ENCODE measurements at regions not wholly inside any gene's neighbourhood (a gene's known extent, or its start where the extent isn't known, plus 50 kb on each side); places are given as distances from the start of the nearest gene placed in this dataset.
"Not testable (repeated sequence)": the region's sequence is repeated elsewhere in the genome, so short reads cannot be mapped to it uniquely, and the experiment has no call there.

DNA sequence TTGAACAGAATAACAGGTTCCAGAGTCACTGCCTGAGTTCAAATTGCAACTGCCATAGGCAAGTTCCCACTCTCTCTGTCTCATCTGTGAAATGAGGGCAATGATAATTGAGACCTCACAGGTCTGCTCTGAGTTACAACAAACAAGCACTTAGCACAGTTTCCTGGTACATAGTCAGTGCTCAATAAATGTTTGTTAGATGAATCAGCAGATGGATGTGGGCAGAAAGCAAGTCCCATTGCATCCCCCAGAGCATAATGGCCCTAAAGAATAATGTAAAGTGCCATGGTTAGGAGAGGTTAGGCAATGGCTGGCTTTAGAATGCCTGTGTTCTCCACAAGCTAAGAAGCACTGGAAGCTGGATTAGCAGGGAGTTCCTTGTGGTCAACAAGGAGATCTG lies 136.5 kb upstream of the LARP1 start:
- no peak for DNase-seq

- DNase-seq = no peak
Measured at GRCh38 chr5:154614595-154614994, 136.6 kb upstream of the HAND1 start.

- no peak for DNase-seq
Measured at GRCh38 chr5:154614125-154614524, 136.1 kb upstream of the HAND1 start.

DNA sequence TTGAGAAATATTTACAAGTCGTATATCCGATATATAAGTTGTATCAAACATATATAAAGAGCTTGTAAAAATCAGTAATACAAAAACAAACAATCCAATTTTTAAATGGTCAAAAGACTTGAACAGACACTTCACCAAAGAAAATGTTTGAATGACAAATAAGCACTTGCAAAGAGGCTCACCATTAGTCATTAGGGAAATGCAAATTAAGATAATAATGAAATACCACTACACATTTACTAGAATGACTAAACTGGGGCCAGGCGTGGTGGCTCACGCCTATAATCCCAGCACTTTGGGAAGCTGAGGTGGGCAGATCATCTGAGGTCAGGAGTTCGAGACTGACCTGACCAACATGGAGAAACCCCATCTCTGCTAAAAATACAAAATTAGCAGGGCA lies 134.6 kb upstream of the HAND1 start:
- DNase-seq = no peak

GRCh38 chr5:154611341-154611767 lies 133.3 kb upstream of the HAND1 start:
- DNase-seq = no peak

DNA sequence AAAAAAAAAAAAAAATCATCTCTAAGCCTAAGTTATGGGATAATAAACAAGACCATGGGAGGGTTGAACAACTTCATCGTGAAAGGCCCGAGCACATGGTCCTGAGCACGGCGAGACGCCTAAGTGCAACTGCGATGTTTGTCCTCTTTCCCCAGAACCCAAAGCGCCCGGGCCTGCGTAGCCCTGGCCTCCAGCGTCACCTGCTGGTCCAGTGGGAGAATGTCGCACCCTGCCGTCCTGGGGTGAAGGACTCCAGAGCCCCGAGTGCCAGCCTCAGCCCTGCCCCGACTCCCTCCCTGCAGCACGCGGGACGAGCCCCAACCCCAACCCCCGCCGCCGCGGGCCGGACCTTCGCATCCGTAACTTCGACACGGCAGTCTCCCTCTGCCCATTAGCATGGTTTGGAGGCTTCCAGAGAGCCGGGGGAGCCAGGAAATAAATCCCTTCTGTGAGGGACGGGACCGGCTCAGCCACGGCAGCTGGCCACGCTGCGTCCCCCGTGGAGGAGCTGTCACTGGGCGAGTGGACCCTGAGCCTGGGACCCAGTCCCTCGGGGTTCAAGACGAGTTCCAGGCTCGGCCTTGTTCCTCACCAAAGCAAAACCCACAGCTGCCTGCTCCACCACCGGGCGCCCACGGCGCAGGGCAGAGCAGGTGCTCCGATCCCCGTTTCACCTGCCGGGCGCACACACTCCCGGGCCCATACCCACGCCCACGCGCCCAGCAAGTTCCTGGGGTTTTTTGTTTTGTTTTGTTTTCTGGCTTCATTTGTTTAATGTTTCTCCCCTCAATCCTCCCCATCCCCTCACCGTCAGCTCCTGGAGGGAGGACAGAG lies 132.5 kb upstream of the HAND1 start:
- DNase-seq = peak; percentile 83

GRCh38 chr5:154609251-154609650 lies 131.2 kb upstream of the HAND1 start:
- no peak for DNase-seq

DNA sequence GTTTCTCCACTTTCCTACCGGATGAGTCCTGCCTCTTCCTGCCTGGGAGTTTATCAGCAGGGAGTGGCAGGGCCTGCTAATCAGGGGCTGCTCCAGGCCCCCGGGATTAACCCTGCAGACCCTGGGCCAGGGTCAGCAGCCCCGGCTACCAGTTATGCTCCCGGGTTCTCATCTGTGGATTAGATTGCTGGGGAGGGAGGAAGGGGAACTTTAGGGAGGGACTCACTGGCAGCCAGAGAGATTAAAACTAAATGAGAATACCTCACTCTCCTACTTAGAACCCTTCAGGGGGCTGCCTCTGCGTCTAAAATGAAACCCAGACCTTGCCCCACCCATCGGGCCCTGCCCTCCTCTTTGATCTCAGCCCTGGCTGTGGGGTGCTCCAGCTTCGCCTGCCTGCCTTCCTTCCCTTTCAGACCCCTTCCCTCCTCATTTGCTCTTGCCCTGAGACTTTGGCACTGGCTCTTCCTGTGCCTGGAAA lies 130.5 kb upstream of the HAND1 start:
- no peak for DNase-seq

GRCh38 chr5:154607746-154608145 lies 129.7 kb upstream of the HAND1 start:
- no peak for DNase-seq

DNA sequence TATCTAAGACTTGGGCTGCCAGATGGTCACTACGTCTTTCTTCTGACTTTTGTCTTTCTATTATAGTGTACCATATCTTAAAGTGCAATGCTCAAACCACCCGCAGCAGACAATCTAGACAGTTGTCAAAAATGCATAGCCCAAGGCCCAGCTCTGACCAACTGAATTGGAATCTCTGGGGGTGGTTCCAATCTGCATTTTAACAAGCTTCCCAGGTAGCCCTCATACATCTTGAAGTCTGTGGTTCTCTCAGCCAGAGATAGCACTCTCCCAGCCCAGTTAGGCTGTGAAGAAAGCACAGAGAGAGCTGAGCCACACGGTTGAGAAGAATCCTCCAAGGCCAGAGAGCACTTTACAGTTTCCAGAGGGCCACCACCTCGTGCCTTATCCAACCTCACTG lies 128.2 kb upstream of the HAND1 start:
- no peak for DNase-seq

DNA sequence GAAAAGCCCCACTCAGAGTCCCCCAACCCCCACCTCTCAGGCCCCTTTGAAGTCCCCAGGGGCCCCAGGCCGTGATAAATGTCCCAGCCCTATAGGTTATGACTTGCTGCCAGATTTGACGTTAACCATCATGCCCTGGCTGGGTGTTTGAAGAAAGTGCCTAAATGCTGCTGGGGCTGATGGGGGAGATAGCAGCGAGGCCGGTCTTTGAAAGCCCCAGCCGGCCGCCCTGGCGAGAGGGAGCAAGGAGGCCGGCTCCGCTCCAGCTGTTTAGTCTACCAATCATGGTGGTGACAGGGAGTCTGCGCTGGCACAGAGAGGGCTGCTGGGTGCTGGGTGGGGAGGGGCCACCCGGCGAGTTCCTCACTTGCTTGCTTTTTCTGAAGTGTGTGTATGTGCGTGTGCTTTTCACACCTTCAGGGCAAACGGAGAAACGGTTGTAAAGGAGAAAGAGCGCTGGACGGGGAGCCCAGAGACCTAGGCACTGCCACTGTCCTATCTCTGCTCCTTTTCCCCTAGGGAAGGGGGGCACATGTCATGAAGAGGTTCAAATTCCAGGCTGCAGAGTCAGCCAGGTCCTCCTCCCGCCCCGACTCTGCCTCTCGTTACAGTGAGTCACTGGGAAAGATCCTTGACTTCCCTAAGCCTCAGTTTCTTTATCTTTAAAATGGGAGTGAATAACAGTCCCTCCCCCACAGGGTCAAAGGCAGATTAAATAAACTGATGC lies 126.1 kb upstream of the HAND1 start:
- DNase-seq = no peak

DNA sequence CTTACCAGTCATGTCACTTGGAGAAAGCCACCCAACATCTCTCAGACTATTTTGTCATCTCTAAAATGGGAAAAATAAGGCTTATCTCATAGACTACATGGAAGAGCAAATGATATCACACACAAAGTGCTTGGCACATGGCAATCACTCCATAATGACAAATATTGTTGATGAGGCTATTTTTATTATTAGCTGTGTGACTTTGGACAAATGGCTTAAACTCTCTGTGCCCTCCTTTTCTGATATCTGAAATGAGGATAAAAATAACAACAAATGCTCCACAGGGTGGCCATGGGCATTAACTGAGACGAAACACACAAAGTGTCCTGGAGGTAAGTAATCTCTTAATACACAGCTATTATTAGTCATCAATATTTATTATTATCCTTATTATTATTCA lies 125.5 kb upstream of the HAND1 start:
- no peak for DNase-seq

GRCh38 chr5:154603011-154603410 lies 125.0 kb upstream of the HAND1 start:
- DNase-seq = no peak

GRCh38 chr5:154601014-154601413 lies 123.0 kb upstream of the HAND1 start:
- DNase-seq = no peak

GRCh38 chr5:154598021-154598420 lies 120.0 kb upstream of the HAND1 start:
- no peak for DNase-seq

GRCh38 chr5:154596844-154597243 lies 118.8 kb upstream of the HAND1 start:
- DNase-seq = not testable (repeated sequence)

DNA sequence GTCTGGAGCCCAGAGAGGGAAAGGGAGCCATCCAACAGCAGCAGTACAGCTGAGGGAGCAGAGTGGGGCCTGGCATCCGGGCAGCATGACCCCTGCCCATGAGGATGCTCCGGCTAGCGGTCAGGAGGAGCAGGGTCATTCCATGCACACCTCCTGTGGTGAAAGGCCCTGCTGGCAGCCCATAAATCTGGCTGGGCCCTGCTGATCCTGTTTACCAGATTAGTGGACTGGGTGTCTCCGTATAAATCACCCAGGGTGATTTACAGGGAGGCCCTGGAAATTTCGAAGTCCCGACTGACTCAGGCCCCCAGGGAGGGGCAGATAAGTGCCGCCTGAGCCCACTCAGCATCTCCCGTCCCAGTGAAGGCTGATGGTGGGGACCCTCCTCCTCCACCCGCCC lies 117.6 kb upstream of the HAND1 start:
- no peak for DNase-seq

GRCh38 chr5:154593796-154594195 lies 115.8 kb upstream of the HAND1 start:
- DNase-seq = no peak

DNA sequence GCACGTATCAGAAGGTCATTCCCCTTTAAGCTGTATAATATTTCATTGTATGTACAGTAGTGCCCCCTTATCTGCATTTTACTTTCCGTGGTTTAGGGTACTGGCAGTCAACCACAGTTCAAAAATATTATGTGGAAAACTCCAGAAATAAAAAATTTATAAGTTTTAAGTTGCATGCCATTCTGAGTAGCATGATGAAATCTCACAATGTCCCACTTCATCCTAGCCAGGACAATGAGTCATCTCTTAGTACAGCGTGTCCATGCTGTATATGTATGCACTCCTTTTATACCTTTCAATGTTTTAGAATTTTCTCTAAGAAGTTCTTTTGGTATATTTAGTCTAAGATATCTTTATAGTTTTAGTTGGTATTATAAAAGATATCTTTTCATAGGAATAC lies 115.0 kb upstream of the HAND1 start:
- DNase-seq = no peak

- DNase-seq = no peak
Measured at GRCh38 chr5:154590093-154590724, 112.2 kb upstream of the HAND1 start.

- DNase-seq = no peak
Measured at GRCh38 chr5:154589511-154589910, 111.5 kb upstream of the HAND1 start.

DNA sequence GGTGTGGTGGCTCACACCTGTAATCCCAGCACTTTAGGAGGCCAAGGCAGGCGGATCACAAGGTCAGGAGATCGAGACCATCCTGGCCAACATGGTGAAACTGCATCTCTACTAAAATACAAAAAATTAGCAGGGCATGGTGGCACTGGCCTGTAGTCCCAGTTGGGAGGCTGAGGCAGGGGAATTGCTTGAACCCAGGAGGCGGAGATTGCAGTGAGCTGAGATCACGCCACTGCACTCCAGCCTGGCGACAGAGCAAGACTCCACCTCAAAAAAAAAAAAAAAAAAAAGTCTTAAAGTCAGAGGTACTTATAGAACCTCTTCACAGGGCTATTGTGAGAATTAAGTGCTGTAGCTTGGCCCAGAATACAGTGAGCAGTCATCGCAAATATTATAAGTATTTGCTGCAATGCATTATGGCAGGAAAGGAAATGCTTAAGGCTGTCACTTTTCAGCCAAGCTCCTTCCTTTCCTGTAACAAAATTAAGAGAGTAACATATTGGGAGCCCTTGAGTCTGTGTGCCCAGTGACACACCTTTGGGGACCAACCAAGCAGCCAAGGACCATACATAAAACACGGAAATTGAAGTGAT lies 110.9 kb upstream of the HAND1 start:
- not testable (repeated sequence) for DNase-seq

GRCh38 chr5:154588091-154588774 lies 110.2 kb upstream of the HAND1 start:
- no peak for DNase-seq
